Neural cell (in vitro differentiated cells): ENCODE measurements at regions not wholly inside any gene's neighbourhood (a gene's known extent, or its start where the extent isn't known, plus 50 kb on each side); places are given as distances from the start of the nearest gene placed in this dataset.

Source experiments
- H2AFZ ChIP-seq: fragments of 200-600, 300-800 bp; sonication (generic), shearing (Covaris generic); 2 replicates; pipeline ENCODE4 v1.6.0; 2014; ENCODE audit warnings: low read depth, mild to moderate bottlenecking, antibody characterized with exemption, low read length, moderate library complexity
- H3F3A ChIP-seq: fragments of 200-600 bp; shearing (Covaris generic); 2 replicates; pipeline ENCODE4 v1.6.1; 2016; ENCODE audit warnings: mild to moderate bottlenecking, moderate library complexity, mixed read lengths, antibody characterized with exemption, low read length; ENCODE audit not compliant: insufficient read depth, poor library complexity, severe bottlenecking
- H3K27ac ChIP-seq: fragments of 200-600, 300-800 bp; sonication (generic), shearing (Covaris generic); 2 replicates; pipeline ENCODE4 v1.5.1; 2014; ENCODE audit warnings: mild to moderate bottlenecking, low read length, moderate library complexity
- H3K27me3 ChIP-seq: fragments of 300-800, 200-600 bp; sonication (generic), shearing (Covaris generic); 2 replicates; pipeline ENCODE4 v1.6.0; 2014; ENCODE audit warnings: mild to moderate bottlenecking, low read depth, low read length, moderate library complexity; ENCODE audit not compliant: insufficient read depth
- H3K36me3 ChIP-seq: fragments of 300-800, 200-600 bp; sonication (generic), shearing (Covaris generic); 2 replicates; pipeline ENCODE4 v1.5.1; 2014; ENCODE audit warnings: mild to moderate bottlenecking, antibody characterized with exemption, low read length, moderate library complexity; ENCODE audit not compliant: insufficient read depth
- H3K4me2 ChIP-seq: fragments of 300-800, 200-600 bp; sonication (generic), shearing (Covaris generic); 2 replicates; pipeline ENCODE4 v1.6.0; 2014; ENCODE audit warnings: mild to moderate bottlenecking, low read length
- H3K4me3 ChIP-seq: fragments of 300-800, 200-600 bp; sonication (generic), shearing (Covaris generic); 2 replicates; pipeline ENCODE4 v1.5.1; 2014; ENCODE audit warnings: mild to moderate bottlenecking, low read length, moderate library complexity
- H3K79me2 ChIP-seq: fragments of 200-600 bp; shearing (Covaris generic); replicated peaks from 2 replicates; pipeline ENCODE4 v1.6.0; 2014; ENCODE audit warnings: mild to moderate bottlenecking, low read length, moderate library complexity; ENCODE audit not compliant: insufficient read depth
- H3K9ac ChIP-seq: fragments of 300-800, 200-600 bp; sonication (generic), shearing (Covaris generic); 2 replicates; pipeline ENCODE4 v1.6.1; 2016; ENCODE audit warnings: mild to moderate bottlenecking, low read length, mixed read lengths
- H3K9me2 ChIP-seq: fragments of 200-600 bp; shearing (Covaris generic); 2 replicates; pipeline ENCODE4 v1.6.1; 2016; ENCODE audit warnings: mild to moderate bottlenecking, low read length, mixed read lengths; ENCODE audit not compliant: insufficient read depth
- H3K9me3 ChIP-seq: fragments of 200-600, 300-800 bp; sonication (generic), shearing (Covaris generic); 2 replicates; pipeline ENCODE4 v1.6.1; 2016; ENCODE audit warnings: mild to moderate bottlenecking, mixed run types, low read length, moderate library complexity, mixed read lengths
- H4K20me1 ChIP-seq: fragments of 200-600 bp; shearing (Covaris generic); 2 replicates; pipeline ENCODE4 v1.6.1; 2016; ENCODE audit warnings: mild to moderate bottlenecking, mixed run types; ENCODE audit not compliant: insufficient read depth
- CTCF ChIP-seq: fragments of 450-650 bp; IDR thresholded peaks from 2 replicates; pipeline ENCODE4 v1.5.1; 2014; ENCODE audit warnings: antibody characterized with exemption, mild to moderate bottlenecking, moderate library complexity; ENCODE audit not compliant: poor library complexity, severe bottlenecking
- EP300 ChIP-seq: fragments of 450-650 bp; conservative IDR thresholded peaks from 2 replicates; pipeline ENCODE4 v1.6.1; 2014; ENCODE audit warnings: antibody characterized with exemption, mild to moderate bottlenecking, moderate library complexity; ENCODE audit not compliant: poor library complexity, severe bottlenecking
- EZH2 ChIP-seq: fragments of 200-600, 300-800 bp; shearing (Covaris generic), sonication (generic); IDR thresholded peaks from 2 replicates; pipeline ENCODE4 v1.6.1; 2014; ENCODE audit warnings: antibody characterized with exemption, low read length, borderline replicate concordance, mild to moderate bottlenecking; ENCODE audit not compliant: insufficient read depth, poor library complexity, severe bottlenecking
- MXI1 ChIP-seq: fragments of 450-650 bp; conservative IDR thresholded peaks from 2 replicates; pipeline ENCODE4 v1.6.1; 2014; ENCODE audit warnings: antibody characterized with exemption, mild to moderate bottlenecking; ENCODE audit not compliant: poor library complexity, severe bottlenecking
- POLR2AphosphoS5 ChIP-seq: IDR thresholded peaks from 2 replicates; pipeline ENCODE4 v1.6.1; 2012
- RAD21 ChIP-seq: fragments of 450-650 bp; conservative IDR thresholded peaks from 2 replicates; pipeline ENCODE4 v1.6.1; 2014; ENCODE audit warnings: antibody characterized with exemption, mild to moderate bottlenecking, moderate library complexity
- SMC3 ChIP-seq: fragments of 450-650 bp; conservative IDR thresholded peaks from 2 replicates; pipeline ENCODE4 v1.6.1; 2014; ENCODE audit warnings: antibody characterized with exemption, mild to moderate bottlenecking, moderate library complexity; ENCODE audit not compliant: poor library complexity
- TAF1 ChIP-seq: IDR thresholded peaks from 2 replicates; pipeline ENCODE4 v1.6.1; 2012; ENCODE audit warnings: low read depth
- TF ChIP-seq, protein P1 (sequence below): IDR thresholded peaks from 2 replicates; pipeline ENCODE4 v1.6.1; 2012; ENCODE audit warnings: borderline replicate concordance

DNA sequence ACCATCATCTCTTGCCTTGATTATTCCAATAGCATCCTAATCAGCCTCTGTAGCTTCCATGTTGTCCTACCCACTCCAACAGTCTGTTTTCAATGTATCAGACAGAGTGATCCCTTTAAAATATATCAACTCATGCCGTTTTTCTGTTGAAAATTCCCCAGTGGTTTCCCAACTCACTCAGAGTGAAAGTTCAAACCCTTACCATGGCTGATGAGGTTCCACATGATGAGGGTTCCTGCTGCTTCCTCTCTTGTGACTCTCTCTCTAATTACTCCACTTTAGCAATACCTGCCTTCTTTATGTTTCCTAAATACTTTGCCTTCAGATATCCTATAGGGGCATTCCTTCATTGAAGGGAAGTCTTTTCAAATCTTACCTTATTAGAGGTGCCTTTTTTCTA lies 334.7 kb downstream of the PPP1R2C start:
- H3K9me3 ChIP-seq, result no peaks in the 10 kb centered on the region
- no peaks in the 10 kb centered on the region for H3K27me3 ChIP-seq
- H3K36me3 ChIP-seq, result no peaks in the 10 kb centered on the region
- H3K9me2 ChIP-seq, result no peaks in the 10 kb centered on the region
- H2AFZ ChIP-seq, result no peak overlapping the region
- H3K4me3 ChIP-seq, result no peak overlapping the region
- no peaks in the 10 kb centered on the region for H3K79me2 ChIP-seq
- H3K27ac ChIP-seq, result no peak overlapping the region
- no peak for TF ChIP-seq EP300
- TF ChIP-seq EZH2, result no peak
- no peak for TF ChIP-seq CTCF
- TF ChIP-seq RAD21, result no peak
- TF ChIP-seq MXI1, result no peak
- TF ChIP-seq POLR2AphosphoS5, result no peak
- no peak for TF ChIP-seq SMC3
- TF ChIP-seq TAF1, result no peak
- TF ChIP-seq, protein P1, sequence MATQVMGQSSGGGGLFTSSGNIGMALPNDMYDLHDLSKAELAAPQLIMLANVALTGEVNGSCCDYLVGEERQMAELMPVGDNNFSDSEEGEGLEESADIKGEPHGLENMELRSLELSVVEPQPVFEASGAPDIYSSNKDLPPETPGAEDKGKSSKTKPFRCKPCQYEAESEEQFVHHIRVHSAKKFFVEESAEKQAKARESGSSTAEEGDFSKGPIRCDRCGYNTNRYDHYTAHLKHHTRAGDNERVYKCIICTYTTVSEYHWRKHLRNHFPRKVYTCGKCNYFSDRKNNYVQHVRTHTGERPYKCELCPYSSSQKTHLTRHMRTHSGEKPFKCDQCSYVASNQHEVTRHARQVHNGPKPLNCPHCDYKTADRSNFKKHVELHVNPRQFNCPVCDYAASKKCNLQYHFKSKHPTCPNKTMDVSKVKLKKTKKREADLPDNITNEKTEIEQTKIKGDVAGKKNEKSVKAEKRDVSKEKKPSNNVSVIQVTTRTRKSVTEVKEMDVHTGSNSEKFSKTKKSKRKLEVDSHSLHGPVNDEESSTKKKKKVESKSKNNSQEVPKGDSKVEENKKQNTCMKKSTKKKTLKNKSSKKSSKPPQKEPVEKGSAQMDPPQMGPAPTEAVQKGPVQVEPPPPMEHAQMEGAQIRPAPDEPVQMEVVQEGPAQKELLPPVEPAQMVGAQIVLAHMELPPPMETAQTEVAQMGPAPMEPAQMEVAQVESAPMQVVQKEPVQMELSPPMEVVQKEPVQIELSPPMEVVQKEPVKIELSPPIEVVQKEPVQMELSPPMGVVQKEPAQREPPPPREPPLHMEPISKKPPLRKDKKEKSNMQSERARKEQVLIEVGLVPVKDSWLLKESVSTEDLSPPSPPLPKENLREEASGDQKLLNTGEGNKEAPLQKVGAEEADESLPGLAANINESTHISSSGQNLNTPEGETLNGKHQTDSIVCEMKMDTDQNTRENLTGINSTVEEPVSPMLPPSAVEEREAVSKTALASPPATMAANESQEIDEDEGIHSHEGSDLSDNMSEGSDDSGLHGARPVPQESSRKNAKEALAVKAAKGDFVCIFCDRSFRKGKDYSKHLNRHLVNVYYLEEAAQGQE, result no peak
- no peak overlapping the region for H3K4me2 ChIP-seq
- no peaks in the 10 kb centered on the region for H3F3A ChIP-seq
- no peaks in the 10 kb centered on the region for H4K20me1 ChIP-seq
- H3K9ac ChIP-seq, result no peak overlapping the region

GRCh38 chrX:42442745-42443144 lies 335.2 kb downstream of the PPP1R2C start:
- H3K9me3 ChIP-seq, result no peaks in the 10 kb centered on the region
- H3K9me2 ChIP-seq, result no peaks in the 10 kb centered on the region
- no peaks in the 10 kb centered on the region for H3K27me3 ChIP-seq
- H3K4me2 ChIP-seq, result no peak overlapping the region
- no peak overlapping the region for H3K9ac ChIP-seq
- H3K79me2 ChIP-seq, result no peaks in the 10 kb centered on the region
- no peak overlapping the region for H3K4me3 ChIP-seq
- no peaks in the 10 kb centered on the region for H3F3A ChIP-seq
- no peak for TF ChIP-seq EP300
- no peak for TF ChIP-seq SMC3
- TF ChIP-seq, protein P1, result no peak
- TF ChIP-seq TAF1, result no peak
- no peak for TF ChIP-seq RAD21
- TF ChIP-seq MXI1, result no peak
- TF ChIP-seq EZH2, result no peak
- TF ChIP-seq CTCF, result no peak
- no peak for TF ChIP-seq POLR2AphosphoS5
- no peak overlapping the region for H2AFZ ChIP-seq
- no peaks in the 10 kb centered on the region for H3K36me3 ChIP-seq
- no peak overlapping the region for H3K27ac ChIP-seq
- H4K20me1 ChIP-seq, result no peaks in the 10 kb centered on the region
